GM12878 (cell line): ENCODE measurements at regions not wholly inside any gene's neighbourhood (a gene's known extent, or its start where the extent isn't known, plus 50 kb on each side); places are given as distances from the start of the nearest gene placed in this dataset.

Experiments used
- ATAC-seq: fragments of 200-7000 bp; cut with Tn5 transposase; 3 replicates; pipeline ENCODE4 v1.9.1; 2020; ENCODE audit warnings: mild to moderate bottlenecking, moderate library complexity
- BruUV-seq: library from RNA; stranded (reverse); fragments of 400-500 nt; replicated peaks from 2 replicates; lab custom pipeline; 2021; lab: Mats Ljungman, UMichigan
- CTCF ChIA-PET: fragments of 300-600 bp; sonication (Branson Sonifier 250); formaldehyde crosslinking; extraction: SDS; loops from one replicate; lab custom pipeline; 2021; ENCODE audit warnings: inconsistent platforms; lab: Yijun Ruan, JAX
- POLR2A ChIA-PET: fragments of 350-600 bp; formaldehyde crosslinking; extraction: SDS; loops from one replicate; lab custom pipeline; 2021; ENCODE audit warnings: inconsistent platforms; lab: Charles Lee
- RAD21 ChIA-PET: fragments of 300-600 bp; sonication (Branson Sonifier 250); formaldehyde crosslinking; loops from one replicate; lab custom pipeline; 2023; ENCODE audit warnings: antibody characterized with exemption; ENCODE audit not compliant: unreplicated experiment; lab: Charles Lee
- SMC1A ChIA-PET: fragments of 300-600 bp; sonication (Branson Sonifier 250); formaldehyde crosslinking; loops from one replicate; lab custom pipeline; 2023; ENCODE audit not compliant: unreplicated experiment, uncharacterized antibody; lab: Charles Lee
- DNase-seq: peaks from one replicate; pipeline ENCODE4 v3.0.0-alpha.2; 2011; ENCODE audit warnings: low read depth, low spot score
- FAIRE-seq: peaks from 3 replicates; lab custom pipeline; 2011; peaks lifted over from hg19 to GRCh38; lab: Jason Lieb, UNC
- H2AFZ ChIP-seq: 2 replicates; pipeline ENCODE4 v1.6.0; 2011; ENCODE audit warnings: low read depth, low read length, control low read depth; ENCODE audit not compliant: control insufficient read depth
- H3K27ac ChIP-seq: 2 replicates; pipeline ENCODE4 v1.5.1; 2011; ENCODE audit warnings: control low read depth; ENCODE audit not compliant: control insufficient read depth, insufficient read depth
- H3K27me3 ChIP-seq, 2 experiments: replicated peaks in 1 of 2; 2 replicates each; pipeline versions ENCODE4 v1.6.0 to v1.6.1; 2011; ENCODE audit warnings: low read length in 1 of 2; ENCODE audit not compliant: control insufficient read depth in 2 of 2, insufficient read depth in 2 of 2
- H3K36me3 ChIP-seq, 2 experiments: 2 replicates each; pipeline ENCODE4 v1.5.1; 2011; ENCODE audit warnings: low read length in 1 of 2; ENCODE audit not compliant: control insufficient read depth in 2 of 2, insufficient read depth in 2 of 2
- H3K4me1 ChIP-seq: 2 replicates; pipeline ENCODE4 v1.6.1; 2011; ENCODE audit warnings: mild to moderate bottlenecking, low read length, moderate library complexity, mixed read lengths; ENCODE audit not compliant: control insufficient read depth, insufficient read depth
- H3K4me2 ChIP-seq: 2 replicates; pipeline ENCODE4 v1.6.0; 2011; ENCODE audit warnings: control low read depth; ENCODE audit not compliant: control insufficient read depth, insufficient read depth
- H3K4me3 ChIP-seq: fragments of 200-600 bp; sonication (generic); 2 replicates; pipeline ENCODE4 v1.5.1; 2016
- H3K79me2 ChIP-seq: 2 replicates; pipeline ENCODE4 v1.6.0; 2011; ENCODE audit warnings: low read length; ENCODE audit not compliant: control insufficient read depth, insufficient read depth
- H3K9ac ChIP-seq: 2 replicates; pipeline ENCODE4 v1.8.0; 2011; ENCODE audit warnings: low read length, control low read depth, mixed read lengths; ENCODE audit not compliant: control insufficient read depth, insufficient read depth
- H3K9me3 ChIP-seq: replicated peaks from 3 replicates; pipeline ENCODE4 v1.5.1; 2011; ENCODE audit warnings: mild to moderate bottlenecking, low read length; ENCODE audit not compliant: control insufficient read depth, insufficient read depth
- H4K20me1 ChIP-seq: 2 replicates; pipeline ENCODE4 v1.6.0; 2011; ENCODE audit not compliant: control insufficient read depth, insufficient read depth
- ATF7 ChIP-seq: fragments of 450-650 bp; IDR thresholded peaks from 2 replicates; pipeline ENCODE4 v1.6.1; 2016; ENCODE audit warnings: low read depth, mild to moderate bottlenecking
- BHLHE40 ChIP-seq, 2 experiments: fragments of 450-650 bp in 1 of 2; IDR thresholded peaks; 2 replicates each; pipeline ENCODE4 v1.6.1; 2011 to 2017; ENCODE audit warnings: low read depth in 2 of 2, borderline replicate concordance in 1 of 2, improper control_type of control experiment in 1 of 2, low read length in 1 of 2, mild to moderate bottlenecking in 1 of 2
- CBX3 ChIP-seq: fragments of 200-600 bp; sonication (generic); IDR thresholded peaks from 2 replicates; pipeline ENCODE4 v1.6.1; 2016; ENCODE audit warnings: low read depth, borderline replicate concordance
- CBX5 ChIP-seq: sonication (generic); IDR thresholded peaks from 2 replicates; pipeline ENCODE4 v1.6.1; 2016; ENCODE audit warnings: low read depth, moderate library complexity, mild to moderate bottlenecking, inconsistent platforms
- CEBPB ChIP-seq, 2 experiments: fragments of 150-350 bp in 1 of 2; IDR thresholded peaks; 2 replicates each; pipeline ENCODE4 v1.6.1; 2012 to 2014; ENCODE audit warnings: low read depth in 2 of 2, low read length in 2 of 2, borderline replicate concordance in 1 of 2, inconsistent platforms in 1 of 2
- CREB1 ChIP-seq: IDR thresholded peaks from 2 replicates; pipeline ENCODE4 v1.6.1; 2012; ENCODE audit warnings: low read depth, mild to moderate bottlenecking, inconsistent platforms
- ESRRA ChIP-seq: IDR thresholded peaks from 2 replicates; pipeline ENCODE4 v1.6.1; 2012; ENCODE audit warnings: mild to moderate bottlenecking, low read length, improper control_type of control experiment
- IKZF1 ChIP-seq: fragments of 450-650 bp; conservative IDR thresholded peaks from 2 replicates; pipeline ENCODE4 v1.6.1; 2017; ENCODE audit warnings: antibody characterized with exemption, mild to moderate bottlenecking
- IKZF2 ChIP-seq, 2 experiments: fragments of 450-650 bp; IDR thresholded peaks; 2 replicates each; pipeline ENCODE4 v1.6.1; 2017; ENCODE audit warnings: mild to moderate bottlenecking in 2 of 2, moderate library complexity in 2 of 2
- JUNB ChIP-seq: IDR thresholded peaks from 2 replicates; pipeline ENCODE4 v1.6.1; 2016; ENCODE audit warnings: antibody characterized with exemption, mild to moderate bottlenecking
- MEF2B ChIP-seq: fragments of 450-650 bp; IDR thresholded peaks from 2 replicates; pipeline ENCODE4 v1.6.1; 2018; ENCODE audit warnings: mild to moderate bottlenecking, moderate library complexity; ENCODE audit not compliant: partially characterized antibody, poor library complexity, severe bottlenecking
- NFIC ChIP-seq: IDR thresholded peaks from 2 replicates; pipeline ENCODE4 v1.6.1; 2012; ENCODE audit warnings: low read depth, mild to moderate bottlenecking, inconsistent platforms, low read length, moderate library complexity
- NFYA ChIP-seq: IDR thresholded peaks from 2 replicates; pipeline ENCODE4 v1.6.1; 2011; ENCODE audit warnings: low read depth, mild to moderate bottlenecking, low read length, improper control_type of control experiment, borderline replicate concordance
- NRF1 ChIP-seq: conservative IDR thresholded peaks from 2 replicates; pipeline ENCODE4 v1.6.1; 2011; ENCODE audit warnings: mild to moderate bottlenecking, low read depth, low read length, improper control_type of control experiment
- PBX3 ChIP-seq: IDR thresholded peaks from 2 replicates; pipeline ENCODE4 v1.6.1; 2011; ENCODE audit warnings: mild to moderate bottlenecking, low read depth, low read length, moderate library complexity; ENCODE audit not compliant: insufficient replicate concordance
- POU2F2 ChIP-seq: IDR thresholded peaks from 3 replicates; pipeline ENCODE4 v1.6.1; 2011; ENCODE audit warnings: low read depth, mild to moderate bottlenecking, low read length, borderline replicate concordance
- RCOR1 ChIP-seq: conservative IDR thresholded peaks from 2 replicates; pipeline ENCODE4 v1.6.1; 2012; ENCODE audit warnings: low read depth, low read length, improper control_type of control experiment
- SIX5 ChIP-seq: IDR thresholded peaks from 2 replicates; pipeline ENCODE4 v1.6.1; 2011; ENCODE audit warnings: mild to moderate bottlenecking, low read depth, low read length, moderate library complexity; ENCODE audit not compliant: severe bottlenecking
- SMARCA5 ChIP-seq: fragments of 450-650 bp; IDR thresholded peaks from 2 replicates; pipeline ENCODE4 v1.6.1; 2017; ENCODE audit warnings: mild to moderate bottlenecking
- SP1 ChIP-seq: IDR thresholded peaks from one replicate; pipeline ENCODE4 v1.6.1; 2011; ENCODE audit warnings: low read depth, low read length
- SRF ChIP-seq, 2 experiments: IDR thresholded peaks; 2 replicates each; pipeline ENCODE4 v1.6.1; 2011; ENCODE audit warnings: low read depth in 2 of 2, low read length in 2 of 2, mild to moderate bottlenecking in 1 of 2, moderate library complexity in 1 of 2
- SUZ12 ChIP-seq: fragments of 200-600 bp; sonication (generic); IDR thresholded peaks from one replicate; pipeline ENCODE4 v1.6.1; 2018; ENCODE audit warnings: antibody characterized with exemption, mild to moderate bottlenecking; ENCODE audit not compliant: unreplicated experiment
- WGBS: methylation state at CpG from one replicate; pipeline ENCODE4 v1.1.6; 2016; ENCODE audit warnings: low lambda C conversion rate; ENCODE audit not compliant: insufficient replicate concordance, insufficient coverage; ENCODE audit errors: missing lambda C conversion rate; 5-methylcytosine and 5-hydroxymethylcytosine counted together
- in situ Hi-C: fragments of 300-500 bp; cut with MboI; formaldehyde crosslinking; loops from 9 replicates; pipeline ENCODE4 v1.14.3; 2018; ENCODE audit warnings: mixed read lengths
- intact Hi-C: fragments of 100-400 bp; cut with micrococcal nuclease; formaldehyde crosslinking; loops from one replicate; pipeline ENCODE4 v1.14.2; 2022; ENCODE audit not compliant: unreplicated experiment

GRCh38 chr11:104624021-104624420, 274.2 kb downstream of the CASP12 start (continued):
- TF ChIP-seq NRF1 (no peak), JUNB (no peak), MEF2B (no peak)

- no peak overlapping the region for H3K4me3 ChIP-seq
- H3K9me3 ChIP-seq, result no peaks in the 10 kb centered on the region
- H4K20me1 ChIP-seq, result no peaks in the 10 kb centered on the region
- FAIRE-seq, result no peak
- H3K4me1 ChIP-seq, result no peaks in the 10 kb centered on the region
- H2AFZ ChIP-seq, result no peak overlapping the region
- ChIA-PET SMC1A (interaction anchor here (1.7 kb wide), 1 partner anchor 10 kb away, joined by 6 read pairs; no protein-coding TSS in a partner anchor), POLR2A (no interaction called here), CTCF (interaction anchor here (0.9 to 1.1 kb wide), 3 partner anchors 11 to 147 kb away, joined by 3 to 4 read pairs (median 4); no protein-coding TSS in a partner anchor), RAD21 (no interaction called here)
- WGBS, result 17% methylated on average over 1 of the region's 1 CpG
- no peak for ATAC-seq
- H3K27me3 ChIP-seq, result no peaks in the 10 kb centered on the region
- no peak overlapping the region for H3K4me2 ChIP-seq
- H3K79me2 ChIP-seq, result no peaks in the 10 kb centered on the region
- no peak for TF ChIP-seq IKZF2 (IDR thresholded peaks at IDR 0.05)
- no peak for TF ChIP-seq POU2F2
- TF ChIP-seq SIX5, result no peak
- no peak for TF ChIP-seq CREB1
- no peak for TF ChIP-seq NFIC
- TF ChIP-seq RCOR1, result no peak
- no peak for TF ChIP-seq SRF (IDR thresholded peaks at IDR 0.05; ENCODE audit: low read depth in 2 of 2, low read length in 2 of 2)
- TF ChIP-seq CEBPB (IDR thresholded peaks at IDR 0.05; ENCODE audit: borderline replicate concordance in 1 of 2, low read depth in 2 of 2, low read length in 2 of 2), result no peak
- TF ChIP-seq CBX5, result no peak
- TF ChIP-seq ESRRA, result no peak
- TF ChIP-seq SMARCA5, result no peak
- TF ChIP-seq NFYA, result no peak
- no peak for TF ChIP-seq SP1
- TF ChIP-seq ATF7, result no peak
- no peak for TF ChIP-seq PBX3
- TF ChIP-seq CBX3, result no peak
- no peak for TF ChIP-seq IKZF1
- TF ChIP-seq SUZ12, result no peak
- TF ChIP-seq BHLHE40 (IDR thresholded peaks at IDR 0.05; ENCODE audit: borderline replicate concordance in 1 of 2, low read depth in 2 of 2, low read length in 1 of 2), result no peak
- no TSS peak for BruUV-seq
- no peaks in the 10 kb centered on the region for H3K36me3 ChIP-seq
- in situ Hi-C loops (no loop called here), intact Hi-C loops (no loop called here)
- no peak overlapping the region for H3K27ac ChIP-seq
- no peak overlapping the region for H3K9ac ChIP-seq
- DNase-seq, result no peak
Observed at GRCh38 chr11:104623518-104623917, 274.7 kb downstream of the CASP12 start.
